ENCODE measurements at regions not wholly inside any gene's neighbourhood (a gene's known extent, or its start where the extent isn't known, plus 50 kb on each side); places are given as distances from the start of the nearest gene placed in this dataset.

DNA sequence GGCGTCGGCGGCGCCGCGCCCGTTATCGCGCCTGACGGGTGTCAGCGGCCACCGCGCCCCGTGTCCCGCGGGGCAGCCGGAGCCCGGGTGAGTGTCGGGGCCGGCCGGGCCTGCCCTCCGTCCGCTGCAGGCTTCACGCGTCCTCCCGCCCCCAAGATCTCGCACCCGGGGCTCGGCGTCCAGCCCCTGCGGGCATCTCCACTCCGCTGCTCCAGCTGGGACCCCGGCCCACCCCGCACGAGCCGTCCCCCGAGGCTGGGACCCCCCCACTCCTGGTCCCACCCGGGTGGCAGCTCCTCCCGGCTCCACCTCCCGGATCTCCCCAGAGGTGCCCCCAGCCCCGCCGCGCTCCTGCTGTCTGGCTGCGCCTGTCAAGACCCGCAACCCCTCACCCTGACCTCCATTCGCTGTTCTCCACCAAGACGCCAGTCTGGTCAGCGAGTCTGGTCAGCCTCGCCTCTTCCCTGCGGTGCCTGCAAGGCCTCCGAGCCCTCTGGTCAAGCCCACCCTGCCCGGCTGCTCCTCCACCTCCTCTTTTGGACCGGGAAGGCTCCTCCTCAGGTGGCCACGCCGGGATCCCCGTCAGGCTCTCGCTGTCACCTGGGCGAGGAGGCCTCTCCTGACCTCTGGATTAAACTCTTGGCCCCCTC lies 66.0 kb upstream of the NKX1-1 start:
- WGBS (ENCODE audit: insufficient coverage, low coverage, low lambda C conversion rate, missing lambda C conversion rate), result 17% methylated on average over 2 of the region's 58 CpGs
- H3K4me3 ChIP-seq, result no peak overlapping the region
- ATAC-seq, result no peak

DNA sequence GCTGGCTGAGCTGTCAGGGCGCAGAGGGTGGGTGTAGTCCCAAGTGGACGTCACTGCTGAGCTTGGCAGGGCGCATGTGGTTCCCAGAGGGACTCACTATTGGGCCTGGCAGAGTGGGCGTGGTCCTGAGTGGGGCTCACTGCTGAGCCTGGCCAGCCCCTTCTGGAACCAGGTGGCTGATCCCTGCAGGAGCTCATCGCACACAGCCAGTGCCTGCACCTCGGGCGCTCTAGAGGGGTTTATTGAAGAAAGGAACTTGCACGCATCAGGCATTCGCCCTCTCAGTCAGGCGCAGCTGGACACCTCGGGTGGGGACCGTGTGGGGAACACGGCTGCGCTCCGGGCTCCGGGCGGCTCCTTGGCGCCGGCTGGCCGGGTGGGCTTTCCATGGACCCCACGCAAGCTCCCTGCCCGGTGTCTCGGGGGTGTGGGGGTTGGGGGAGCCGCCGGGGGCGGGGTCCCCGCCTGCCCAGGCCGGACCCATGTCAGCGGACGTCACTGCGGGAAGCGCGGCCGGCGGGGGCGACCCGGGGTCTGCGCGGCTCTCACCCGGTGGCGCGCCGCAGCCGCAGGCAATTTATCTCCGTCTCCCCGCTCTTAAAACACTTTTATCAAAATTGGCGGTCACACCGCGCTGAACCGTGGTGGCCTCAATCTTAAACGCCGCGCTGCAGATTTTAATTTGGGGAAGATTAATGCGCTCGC lies 65.4 kb upstream of the NKX1-1 start:
- intact Hi-C loops (cut with DNase I), result no loop called here
- 22% methylated on average over 21 of the region's 55 CpGs for WGBS (ENCODE audit: insufficient coverage, low coverage, low lambda C conversion rate, missing lambda C conversion rate)
- Histone ChIP-seq H3K36me3 (no peaks in the 10 kb centered on the region), H3K27ac (no peak overlapping the region), H3K4me3 (no peak overlapping the region), H3K4me1 (no peaks in the 10 kb centered on the region), H3K27me3 (peaks cover 0 to 11% of the 10 kb centered on the region in 2 donors), H3K9me3 (no peaks in the 10 kb centered on the region)
- TF ChIP-seq, protein P1, sequence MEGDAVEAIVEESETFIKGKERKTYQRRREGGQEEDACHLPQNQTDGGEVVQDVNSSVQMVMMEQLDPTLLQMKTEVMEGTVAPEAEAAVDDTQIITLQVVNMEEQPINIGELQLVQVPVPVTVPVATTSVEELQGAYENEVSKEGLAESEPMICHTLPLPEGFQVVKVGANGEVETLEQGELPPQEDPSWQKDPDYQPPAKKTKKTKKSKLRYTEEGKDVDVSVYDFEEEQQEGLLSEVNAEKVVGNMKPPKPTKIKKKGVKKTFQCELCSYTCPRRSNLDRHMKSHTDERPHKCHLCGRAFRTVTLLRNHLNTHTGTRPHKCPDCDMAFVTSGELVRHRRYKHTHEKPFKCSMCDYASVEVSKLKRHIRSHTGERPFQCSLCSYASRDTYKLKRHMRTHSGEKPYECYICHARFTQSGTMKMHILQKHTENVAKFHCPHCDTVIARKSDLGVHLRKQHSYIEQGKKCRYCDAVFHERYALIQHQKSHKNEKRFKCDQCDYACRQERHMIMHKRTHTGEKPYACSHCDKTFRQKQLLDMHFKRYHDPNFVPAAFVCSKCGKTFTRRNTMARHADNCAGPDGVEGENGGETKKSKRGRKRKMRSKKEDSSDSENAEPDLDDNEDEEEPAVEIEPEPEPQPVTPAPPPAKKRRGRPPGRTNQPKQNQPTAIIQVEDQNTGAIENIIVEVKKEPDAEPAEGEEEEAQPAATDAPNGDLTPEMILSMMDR (IDR thresholded peaks at IDR 0.05), result no peak
- TF ChIP-seq POLR2A (IDR thresholded peaks at IDR 0.05), result no peak
- ATAC-seq, result no peak
- DNase-seq, result peak; percentile 21 to 46 (median 37)

More for the DNA sequence above, 66.0 kb upstream of the NKX1-1 start:
- DNase-seq, result peak in 2 of 3 donors; percentile 40 to 52
- Histone ChIP-seq H3K27ac (no peak overlapping the region), H3K9me3 (no peaks in the 10 kb centered on the region), H3K27me3 (peaks cover 0 to 11% of the 10 kb centered on the region in 2 donors), H3K4me1 (no peaks in the 10 kb centered on the region), H3K36me3 (no peaks in the 10 kb centered on the region)
- TF ChIP-seq, protein P1 (IDR thresholded peaks at IDR 0.05), result no peak
- no peak for TF ChIP-seq POLR2A (IDR thresholded peaks at IDR 0.05)
- intact Hi-C loops (cut with DNase I), result no loop called here

DNA sequence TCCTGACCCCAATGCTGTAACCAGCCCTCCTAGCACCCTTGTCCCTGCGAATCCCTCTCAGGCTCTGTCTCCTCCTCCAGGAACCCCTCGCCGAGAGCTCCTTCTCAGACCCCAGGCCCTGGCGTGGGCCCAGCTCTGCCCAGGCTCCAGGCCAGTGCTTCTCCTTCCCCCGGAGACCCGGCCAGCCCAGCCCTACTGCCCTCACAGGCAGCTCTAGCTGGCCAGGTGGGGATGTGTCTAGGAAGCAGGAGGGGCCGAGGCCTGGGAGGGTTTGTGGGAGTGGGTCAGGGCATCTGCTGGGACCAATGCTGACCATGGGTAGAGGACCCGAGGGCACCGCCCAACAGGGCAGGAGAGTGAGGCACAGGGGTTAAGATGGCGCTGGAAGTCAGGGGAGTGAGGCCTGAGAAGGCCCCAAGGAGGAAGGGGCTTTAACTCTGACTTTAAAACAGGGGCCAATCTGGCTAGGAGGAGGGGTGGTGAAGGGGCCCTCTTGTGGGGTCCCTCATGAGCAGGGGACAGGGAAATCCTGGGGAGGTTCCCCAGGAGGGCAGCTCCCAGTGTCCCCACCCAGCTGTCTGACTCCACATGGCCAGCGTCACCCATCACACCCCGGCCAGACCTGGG lies 64.7 kb upstream of the NKX1-1 start:
- Histone ChIP-seq H3K9me3 (no peaks in the 10 kb centered on the region), H3K36me3 (no peaks in the 10 kb centered on the region), H3K27ac (no peak overlapping the region), H3K4me3 (no peak overlapping the region), H3K4me1 (no peaks in the 10 kb centered on the region), H3K27me3 (peaks cover 0 to 11% of the 10 kb centered on the region in 2 donors)
- DNase-seq (peak; percentile 13 to 51 (median 37)), ATAC-seq (no peak)
- TF ChIP-seq POLR2A (IDR thresholded peaks at IDR 0.05), result no peak
- TF ChIP-seq, protein P1 (IDR thresholded peaks at IDR 0.05), result no peak
- WGBS (ENCODE audit: insufficient coverage, low coverage, low lambda C conversion rate, missing lambda C conversion rate), result 78% methylated on average over 7 of the region's 12 CpGs
- intact Hi-C loops (cut with DNase I), result no loop called here

DNA sequence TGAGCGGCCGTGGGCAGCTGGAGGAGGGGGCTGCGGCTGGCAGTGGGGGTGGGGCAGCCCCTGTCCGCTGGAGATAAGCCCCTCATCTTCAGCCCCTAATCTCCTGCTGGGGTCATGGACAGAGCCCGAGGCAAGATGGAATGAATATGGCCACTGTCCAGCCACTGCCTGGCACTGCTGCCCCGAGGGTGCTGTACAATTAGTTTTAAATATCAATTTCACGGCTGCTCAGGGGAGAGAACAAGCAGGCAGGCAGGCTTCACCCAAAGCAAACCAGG lies 64.1 kb upstream of the NKX1-1 start:
- DNase-seq, result no peak
- intact Hi-C loops (cut with DNase I), result no loop called here
- Histone ChIP-seq H3K9me3 (no peaks in the 10 kb centered on the region), H3K4me1 (no peaks in the 10 kb centered on the region), H3K27ac (no peak overlapping the region), H3K27me3 (peaks cover 0 to 11% of the 10 kb centered on the region in 2 donors), H3K4me3 (no peak overlapping the region), H3K36me3 (no peaks in the 10 kb centered on the region)
- no peak for ATAC-seq
- TF ChIP-seq POLR2A (IDR thresholded peaks at IDR 0.05), result no peak
- TF ChIP-seq, protein P1 (IDR thresholded peaks at IDR 0.05), result no peak
- WGBS (ENCODE audit: insufficient coverage, low coverage, low lambda C conversion rate, missing lambda C conversion rate), result 50% methylated on average over 2 of the region's 7 CpGs

Data from right lobe of liver (tissue), 6 donors.